ENCODE measurements at regions not wholly inside any gene's neighbourhood (a gene's known extent, or its start where the extent isn't known, plus 50 kb on each side); places are given as distances from the start of the nearest gene placed in this dataset.

DNA sequence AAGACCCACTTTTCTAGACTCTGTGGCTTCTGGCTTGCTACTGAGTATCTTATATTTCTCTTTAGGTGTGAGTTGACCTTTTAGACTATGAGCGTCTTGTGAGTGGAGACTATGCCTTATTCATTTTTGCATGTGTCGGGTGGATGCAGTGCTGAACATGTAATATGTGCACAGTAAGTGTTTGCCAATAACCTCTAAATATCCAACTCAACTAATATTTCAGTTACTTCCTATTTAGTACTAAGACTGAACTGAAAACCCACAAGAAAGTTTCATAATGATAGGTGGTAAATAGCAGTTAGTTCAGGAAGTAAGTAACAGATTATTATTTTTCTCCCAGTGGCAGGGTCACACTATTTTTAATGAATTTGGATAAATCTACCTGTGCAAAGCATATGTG, 269.3 kb downstream of the KCNRG start:
- H3K4me2 ChIP-seq = no peak overlapping the region
- H3K4me3 ChIP-seq = no peak overlapping the region
- DNase-seq (ENCODE audit: low spot score) = no peak
- no peaks in the 10 kb centered on the region for H4K20me1 ChIP-seq (ENCODE audit: insufficient read depth, poor library complexity, severe bottlenecking)
- H3K9me3 ChIP-seq (ENCODE audit: low read depth) = no peaks in the 10 kb centered on the region
- no peaks in the 10 kb centered on the region for H3K36me3 ChIP-seq (replicated peaks; ENCODE audit: insufficient read depth, low read depth)
- WGBS (ENCODE audit: low lambda C conversion rate, missing lambda C conversion rate) = 93% methylated on average over 2 of the region's 2 CpGs
- no peaks in the 10 kb centered on the region for H3K27me3 ChIP-seq
- H3K4me1 ChIP-seq (ENCODE audit: insufficient read depth) = no peaks in the 10 kb centered on the region
- H3K27ac ChIP-seq = no peak overlapping the region
- no peaks in the 10 kb centered on the region for H3K79me2 ChIP-seq
- TF ChIP-seq EZH2phosphoT487 (IDR thresholded peaks at IDR 0.05; ENCODE audit: low read depth, severe bottlenecking, unreplicated experiment) (no peak), EZH2 (IDR thresholded peaks at IDR 0.05; ENCODE audit: borderline replicate concordance) (no peak)
- TF ChIP-seq, protein P1, sequence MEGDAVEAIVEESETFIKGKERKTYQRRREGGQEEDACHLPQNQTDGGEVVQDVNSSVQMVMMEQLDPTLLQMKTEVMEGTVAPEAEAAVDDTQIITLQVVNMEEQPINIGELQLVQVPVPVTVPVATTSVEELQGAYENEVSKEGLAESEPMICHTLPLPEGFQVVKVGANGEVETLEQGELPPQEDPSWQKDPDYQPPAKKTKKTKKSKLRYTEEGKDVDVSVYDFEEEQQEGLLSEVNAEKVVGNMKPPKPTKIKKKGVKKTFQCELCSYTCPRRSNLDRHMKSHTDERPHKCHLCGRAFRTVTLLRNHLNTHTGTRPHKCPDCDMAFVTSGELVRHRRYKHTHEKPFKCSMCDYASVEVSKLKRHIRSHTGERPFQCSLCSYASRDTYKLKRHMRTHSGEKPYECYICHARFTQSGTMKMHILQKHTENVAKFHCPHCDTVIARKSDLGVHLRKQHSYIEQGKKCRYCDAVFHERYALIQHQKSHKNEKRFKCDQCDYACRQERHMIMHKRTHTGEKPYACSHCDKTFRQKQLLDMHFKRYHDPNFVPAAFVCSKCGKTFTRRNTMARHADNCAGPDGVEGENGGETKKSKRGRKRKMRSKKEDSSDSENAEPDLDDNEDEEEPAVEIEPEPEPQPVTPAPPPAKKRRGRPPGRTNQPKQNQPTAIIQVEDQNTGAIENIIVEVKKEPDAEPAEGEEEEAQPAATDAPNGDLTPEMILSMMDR (IDR thresholded peaks at IDR 0.05; ENCODE audit: poor library complexity) = no peak
- H2AFZ ChIP-seq = no peak overlapping the region
- H3K9me2 ChIP-seq (replicated peaks; ENCODE audit: insufficient read depth) = no peaks in the 10 kb centered on the region

DNA sequence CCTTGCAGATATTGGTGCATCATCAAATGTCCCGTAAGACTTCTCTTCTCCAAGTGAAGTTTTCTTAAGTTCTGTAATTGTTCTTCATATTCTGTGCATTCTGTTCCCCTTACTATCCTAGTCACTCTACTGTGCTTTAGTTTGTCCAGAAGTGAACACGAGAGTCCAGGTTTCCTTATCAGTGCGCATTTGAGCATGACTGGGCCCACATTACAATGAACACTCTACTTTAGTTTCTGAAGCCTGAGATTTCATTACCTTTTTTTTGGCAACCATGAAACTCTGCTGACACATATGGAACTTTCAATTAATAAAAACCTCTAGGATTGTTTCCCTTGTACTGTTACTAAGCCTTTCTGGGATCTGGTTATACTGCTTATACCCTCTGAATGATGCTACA, 270.0 kb downstream of the KCNRG start:
- no peaks in the 10 kb centered on the region for H3K79me2 ChIP-seq
- H3K36me3 ChIP-seq (replicated peaks; ENCODE audit: insufficient read depth, low read depth) = no peaks in the 10 kb centered on the region
- no peak overlapping the region for H3K4me2 ChIP-seq
- no peak overlapping the region for H3K27ac ChIP-seq
- H2AFZ ChIP-seq = no peak overlapping the region
- 93% methylated on average over 3 of the region's 3 CpGs for WGBS (ENCODE audit: low lambda C conversion rate, missing lambda C conversion rate)
- no peaks in the 10 kb centered on the region for H4K20me1 ChIP-seq (ENCODE audit: insufficient read depth, poor library complexity, severe bottlenecking)
- no peaks in the 10 kb centered on the region for H3K9me2 ChIP-seq (replicated peaks; ENCODE audit: insufficient read depth)
- H3K4me3 ChIP-seq = no peak overlapping the region
- H3K9me3 ChIP-seq (ENCODE audit: low read depth) = no peaks in the 10 kb centered on the region
- TF ChIP-seq EZH2 (IDR thresholded peaks at IDR 0.05; ENCODE audit: borderline replicate concordance) (no peak), EZH2phosphoT487 (IDR thresholded peaks at IDR 0.05; ENCODE audit: low read depth, severe bottlenecking, unreplicated experiment) (no peak)
- TF ChIP-seq, protein P1 (IDR thresholded peaks at IDR 0.05; ENCODE audit: poor library complexity) = no peak
- no peaks in the 10 kb centered on the region for H3K4me1 ChIP-seq (ENCODE audit: insufficient read depth)
- DNase-seq (ENCODE audit: low spot score) = no peak
- H3K27me3 ChIP-seq = no peaks in the 10 kb centered on the region

DNA sequence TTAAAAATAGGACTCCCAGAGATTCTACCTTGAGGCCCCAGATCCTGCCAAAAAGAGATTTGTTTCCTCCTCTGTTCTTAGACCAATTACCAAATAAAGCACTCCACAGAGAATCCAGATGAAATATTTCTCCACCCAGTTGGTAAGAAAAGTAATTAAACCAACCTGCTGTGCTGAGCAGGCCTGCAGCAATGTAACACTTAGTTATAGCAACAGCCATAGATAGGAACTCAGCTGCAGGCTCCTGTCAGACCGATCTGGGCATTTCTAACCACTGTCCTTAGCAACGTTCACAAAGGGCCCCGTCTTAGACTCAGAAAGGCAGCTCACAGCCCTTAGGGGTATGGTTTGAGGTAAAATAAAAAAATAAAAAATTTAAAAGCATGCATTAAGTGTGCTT, 271.1 kb downstream of the KCNRG start:
- Histone ChIP-seq H3K4me3 (no peak overlapping the region), H3K9me2 (replicated peaks; ENCODE audit: insufficient read depth) (no peaks in the 10 kb centered on the region), H3K27me3 (no peaks in the 10 kb centered on the region), H2AFZ (no peak overlapping the region), H3K4me1 (ENCODE audit: insufficient read depth) (no peaks in the 10 kb centered on the region), H3K36me3 (replicated peaks; ENCODE audit: insufficient read depth, low read depth) (no peaks in the 10 kb centered on the region), H4K20me1 (ENCODE audit: insufficient read depth, poor library complexity, severe bottlenecking) (no peaks in the 10 kb centered on the region), H3K27ac (no peak overlapping the region), H3K9me3 (ENCODE audit: low read depth) (no peaks in the 10 kb centered on the region), H3K79me2 (no peaks in the 10 kb centered on the region), H3K4me2 (no peak overlapping the region)
- DNase-seq (ENCODE audit: low spot score) = no peak
- TF ChIP-seq, protein P1 (IDR thresholded peaks at IDR 0.05; ENCODE audit: poor library complexity) = no peak
- no peak for TF ChIP-seq EZH2 (IDR thresholded peaks at IDR 0.05; ENCODE audit: borderline replicate concordance)
- no peak for TF ChIP-seq EZH2phosphoT487 (IDR thresholded peaks at IDR 0.05; ENCODE audit: low read depth, severe bottlenecking, unreplicated experiment)
- 52% methylated on average over 3 of the region's 3 CpGs for WGBS (ENCODE audit: low lambda C conversion rate, missing lambda C conversion rate)

DNA sequence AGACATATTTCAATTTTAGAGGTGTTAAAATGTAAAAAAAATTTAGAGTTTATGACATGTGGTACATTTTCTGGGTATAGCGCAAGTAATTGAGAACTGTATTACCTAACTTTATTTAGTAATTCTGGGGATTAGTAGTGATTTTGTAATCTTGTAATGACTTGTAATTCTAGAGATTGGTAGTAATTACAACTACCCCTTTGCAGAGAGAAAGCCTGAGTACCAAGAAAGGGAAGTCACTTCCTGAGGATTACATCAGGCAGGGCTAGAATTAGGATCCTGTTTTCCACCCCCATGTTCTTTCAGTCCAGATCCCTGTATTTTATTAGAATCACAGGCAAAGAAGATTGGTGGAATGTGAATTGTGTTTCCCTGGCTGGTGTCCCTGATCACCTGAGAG, 274.9 kb downstream of the KCNRG start:
- Histone ChIP-seq H2AFZ (no peak overlapping the region), H4K20me1 (ENCODE audit: insufficient read depth, poor library complexity, severe bottlenecking) (no peaks in the 10 kb centered on the region), H3K9me2 (replicated peaks; ENCODE audit: insufficient read depth) (no peaks in the 10 kb centered on the region), H3K27ac (no peak overlapping the region), H3K9me3 (ENCODE audit: low read depth) (no peaks in the 10 kb centered on the region), H3K4me1 (ENCODE audit: insufficient read depth) (no peaks in the 10 kb centered on the region), H3K79me2 (no peaks in the 10 kb centered on the region), H3K4me2 (no peak overlapping the region), H3K4me3 (no peak overlapping the region), H3K27me3 (no peaks in the 10 kb centered on the region), H3K36me3 (replicated peaks; ENCODE audit: insufficient read depth, low read depth) (no peaks in the 10 kb centered on the region)
- TF ChIP-seq EZH2phosphoT487 (IDR thresholded peaks at IDR 0.05; ENCODE audit: low read depth, severe bottlenecking, unreplicated experiment) = no peak
- TF ChIP-seq EZH2 (IDR thresholded peaks at IDR 0.05; ENCODE audit: borderline replicate concordance) = no peak
- TF ChIP-seq, protein P1 (IDR thresholded peaks at IDR 0.05; ENCODE audit: poor library complexity) = no peak
- DNase-seq (ENCODE audit: low spot score) = no peak
- 100% methylated on average over 1 of the region's 1 CpG for WGBS (ENCODE audit: low lambda C conversion rate, missing lambda C conversion rate)

All from hepatocyte (in vitro differentiated cells).